K562 (cell line): ENCODE measurements at regions not wholly inside any gene's neighbourhood (a gene's known extent, or its start where the extent isn't known, plus 50 kb on each side); places are given as distances from the start of the nearest gene placed in this dataset.

Experiments used
- ATAC-seq: fragments of 200-7000 bp; cut with Tn5 transposase; 3 replicates; pipeline ENCODE4 v1.9.1; 2020; ENCODE audit warnings: moderate library complexity
- BruUV-seq: library from RNA; stranded (reverse); fragments of 400-500 nt; replicated peaks from 2 replicates; lab custom pipeline; 2021; lab: Mats Ljungman, UMichigan
- CTCF ChIA-PET: fragments of 300-600 bp; formaldehyde crosslinking; extraction: SDS; loops from one replicate; lab custom pipeline; 2021; ENCODE audit warnings: low intra/inter-chr PET ratio; lab: Yijun Ruan, JAX
- POLR2A ChIA-PET: fragments of 300-600, 350-650 bp; sonication (Branson Sonifier 250); formaldehyde crosslinking; extraction: SDS; loops from one replicate; lab custom pipeline; 2021; ENCODE audit warnings: antibody characterized with exemption, inconsistent platforms; lab: Yijun Ruan, JAX
- DNase-seq, 4 experiments: peaks; one replicate each; pipeline versions ENCODE4 v3.0.0 to v3.0.0-alpha.2; 2011 to 2018; ENCODE audit warnings: low spot score in 3 of 4, mixed read lengths in 3 of 4; ENCODE audit errors: extremely low read depth in 1 of 4
- FAIRE-seq: peaks from 2 replicates; lab custom pipeline; 2011; peaks lifted over from hg19 to GRCh38; lab: Jason Lieb, UNC
- H2AFZ ChIP-seq: 2 replicates; pipeline ENCODE4 v1.6.0; 2011; ENCODE audit warnings: low read depth, low read length, control low read depth, inconsistent platforms
- H3K27ac ChIP-seq: fragments of 200-600 bp; 3 replicates; pipeline ENCODE4 v1.8.0; 2011; ENCODE audit warnings: low read depth, mild to moderate bottlenecking, control low read depth, inconsistent platforms, low read length, moderate library complexity, mixed read lengths; ENCODE audit errors: extremely low read depth
- H3K27me3 ChIP-seq, 2 experiments: fragments of 300-600 bp in 1 of 2; 2 replicates in 1 of 2; 3 replicates in 1 of 2; pipeline versions ENCODE4 v1.6.0 to v1.8.0; 2011; ENCODE audit warnings: inconsistent platforms in 2 of 2, low read length in 2 of 2, mild to moderate bottlenecking in 1 of 2, mixed read lengths in 1 of 2, moderate library complexity in 1 of 2; ENCODE audit not compliant: control insufficient read depth in 2 of 2, insufficient read depth in 2 of 2
- H3K36me3 ChIP-seq: fragments of 300-600 bp; 3 replicates; pipeline ENCODE4 v1.8.0; 2011; ENCODE audit warnings: mild to moderate bottlenecking, low read length, inconsistent platforms; ENCODE audit not compliant: control insufficient read depth, insufficient read depth
- H3K4me1 ChIP-seq, 2 experiments: fragments of 200-600 bp in 1 of 2; replicated peaks in 1 of 2; 2 replicates in 1 of 2; 3 replicates in 1 of 2; pipeline versions ENCODE4 v1.5.1 to v1.8.0; 2011; ENCODE audit warnings: inconsistent platforms in 2 of 2, low read length in 2 of 2, mild to moderate bottlenecking in 1 of 2, mixed read lengths in 1 of 2, moderate library complexity in 1 of 2; ENCODE audit not compliant: control insufficient read depth in 2 of 2, insufficient read depth in 2 of 2
- H3K4me2 ChIP-seq: 2 replicates; pipeline ENCODE4 v1.6.1; 2011; ENCODE audit warnings: low read length, control low read depth, inconsistent platforms, mixed read lengths; ENCODE audit not compliant: insufficient read depth
- H3K4me3 ChIP-seq: fragments of 200-600 bp; sonication (generic), shearing (Covaris generic); 2 replicates; pipeline ENCODE4 v1.5.1; 2016; ENCODE audit warnings: control low read depth, inconsistent platforms
- H3K79me2 ChIP-seq: fragments of 200-600 bp; 3 replicates; pipeline ENCODE4 v1.8.0; 2011; ENCODE audit warnings: low read length, inconsistent platforms; ENCODE audit not compliant: control insufficient read depth, insufficient read depth
- H3K9ac ChIP-seq, 2 experiments: 2 replicates each; pipeline versions ENCODE4 v1.6.0 to v1.6.1; 2011; ENCODE audit warnings: low read depth in 2 of 2, low read length in 2 of 2, control low read depth in 1 of 2, inconsistent platforms in 1 of 2, mild to moderate bottlenecking in 1 of 2, mixed read lengths in 1 of 2; ENCODE audit not compliant: insufficient read depth in 1 of 2
- H3K9me1 ChIP-seq: one replicate; pipeline ENCODE4 v1.6.0; 2011; ENCODE audit warnings: inconsistent platforms, mild to moderate bottlenecking, low read length, moderate library complexity; ENCODE audit not compliant: control insufficient read depth, insufficient read depth
- H3K9me3 ChIP-seq: replicated peaks from 2 replicates; pipeline ENCODE4 v1.5.1; 2011; ENCODE audit warnings: low read depth, low read length, inconsistent platforms; ENCODE audit not compliant: control insufficient read depth, insufficient read depth
- H4K20me1 ChIP-seq: replicated peaks from 2 replicates; pipeline ENCODE4 v1.6.1; 2011; ENCODE audit warnings: low read length, inconsistent platforms, mixed read lengths; ENCODE audit not compliant: control insufficient read depth, insufficient read depth
- CBX1 ChIP-seq: sonication (generic); IDR thresholded peaks from 2 replicates; pipeline ENCODE4 v1.6.1; 2016; ENCODE audit warnings: antibody characterized with exemption, low read depth, mild to moderate bottlenecking
- CREB1 ChIP-seq, 2 experiments: sonication (generic) in 1 of 2; formaldehyde crosslinking in 1 of 2; IDR thresholded peaks; 2 replicates each; pipeline versions ENCODE4 v1.6.1 to v1.8.0; 2012 to 2022; ENCODE audit warnings: inconsistent platforms in 1 of 2, mild to moderate bottlenecking in 1 of 2, missing genetic modification reagents in 1 of 2, moderate library complexity in 1 of 2
- GMEB1 ChIP-seq: fragments of 250-450 bp; sonication (Bioruptor Pico); IDR thresholded peaks from 2 replicates; pipeline ENCODE4 v1.4.0; 2020; ENCODE audit warnings: mild to moderate bottlenecking
- KLF6 ChIP-seq: fragments of 250-450 bp; sonication (Bioruptor Pico); IDR thresholded peaks from 2 replicates; pipeline ENCODE4 v1.4.0; 2020; ENCODE audit warnings: mild to moderate bottlenecking, moderate library complexity, borderline replicate concordance
- NFIX ChIP-seq: fragments of 250-450 bp; sonication (Bioruptor Pico); IDR thresholded peaks from 2 replicates; pipeline ENCODE4 v1.4.0; 2020; ENCODE audit warnings: low read depth, mild to moderate bottlenecking, moderate library complexity
- POLR2A ChIP-seq: fragments of 450-650 bp; conservative IDR thresholded peaks from 2 replicates; pipeline ENCODE4 v1.6.1; 2016
- PTBP1 ChIP-seq: fragments of 200-400 bp; formaldehyde crosslinking; IDR thresholded peaks from 2 replicates; pipeline ENCODE4 v1.6.1; 2017; ENCODE audit warnings: low read depth, low read length
- THRAP3 ChIP-seq: fragments of 450-650 bp; IDR thresholded peaks from 2 replicates; pipeline ENCODE4 v1.6.1; 2016; ENCODE audit warnings: mild to moderate bottlenecking, inconsistent platforms, borderline replicate concordance
- ZKSCAN3 ChIP-seq: fragments of 250-450 bp; sonication (Bioruptor Pico); IDR thresholded peaks from 2 replicates; pipeline ENCODE4 v1.4.0; 2020
- ZNF12 ChIP-seq: sonication (generic); formaldehyde crosslinking; IDR thresholded peaks from 2 replicates; pipeline ENCODE4 v1.4.0; 2020; ENCODE audit warnings: mild to moderate bottlenecking, missing genetic modification reagents
- ZNF24 ChIP-seq: fragments of 450-650 bp; IDR thresholded peaks from 2 replicates; pipeline ENCODE4 v1.6.1; 2016
- ZNF507 ChIP-seq: conservative IDR thresholded peaks from 2 replicates; pipeline ENCODE4 v1.6.1; 2017; ENCODE audit warnings: missing genetic modification characterization, missing compliant biosample characterization
- WGBS: fragments of 100-300 bp; shearing (Covaris generic); methylation state at CpG from one replicate; pipeline ENCODE4 v1.1.6; 2016; ENCODE audit warnings: low coverage, mixed read lengths; ENCODE audit not compliant: insufficient coverage; ENCODE audit errors: missing lambda C conversion rate; 5-methylcytosine and 5-hydroxymethylcytosine counted together
- in situ Hi-C: fragments of 300-500 bp; cut with MboI; formaldehyde crosslinking; loops from 4 replicates; pipeline ENCODE4 v1.15.0; 2018; ENCODE audit warnings: inconsistent platforms, mixed read lengths
- intact Hi-C: fragments of 100-400 bp; cut with micrococcal nuclease; formaldehyde crosslinking; loops from 2 replicates; pipeline ENCODE4 v1.14.2; 2022
- TF ChIP-seq, protein P1 (sequence below), 2 experiments: fragments of 450-650 bp in 1 of 2; sonication (generic) in 1 of 2; formaldehyde crosslinking in 1 of 2; IDR thresholded peaks in 1 of 2; conservative IDR thresholded peaks in 1 of 2; 2 replicates each; pipeline versions ENCODE4 v1.6.1 to v1.8.1; 2016 to 2023; ENCODE audit warnings: mild to moderate bottlenecking in 2 of 2, moderate library complexity in 2 of 2, inconsistent platforms in 1 of 2, missing genetic modification reagents in 1 of 2
- TF ChIP-seq, protein P2 (sequence below): fragments of 450-650 bp; IDR thresholded peaks from 2 replicates; pipeline ENCODE4 v1.6.1; 2018; ENCODE audit not compliant: partially characterized antibody

- TF ChIP-seq, protein P1, sequence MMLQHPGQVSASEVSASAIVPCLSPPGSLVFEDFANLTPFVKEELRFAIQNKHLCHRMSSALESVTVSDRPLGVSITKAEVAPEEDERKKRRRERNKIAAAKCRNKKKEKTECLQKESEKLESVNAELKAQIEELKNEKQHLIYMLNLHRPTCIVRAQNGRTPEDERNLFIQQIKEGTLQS (IDR thresholded peaks at IDR 0.05), result no peak
- TF ChIP-seq, protein P1 (CRISPR knock-in tag; conservative IDR thresholded peaks at IDR 0.05), result no peak
- TF ChIP-seq GMEB1 (CRISPR knock-in tag) (no peak), KLF6 (no peak), PTBP1 (no peak)
These were observed 551.8 kb downstream of the NXPH1 start (continued) for GRCh38 chr7:8985255-8985654.

DNA sequence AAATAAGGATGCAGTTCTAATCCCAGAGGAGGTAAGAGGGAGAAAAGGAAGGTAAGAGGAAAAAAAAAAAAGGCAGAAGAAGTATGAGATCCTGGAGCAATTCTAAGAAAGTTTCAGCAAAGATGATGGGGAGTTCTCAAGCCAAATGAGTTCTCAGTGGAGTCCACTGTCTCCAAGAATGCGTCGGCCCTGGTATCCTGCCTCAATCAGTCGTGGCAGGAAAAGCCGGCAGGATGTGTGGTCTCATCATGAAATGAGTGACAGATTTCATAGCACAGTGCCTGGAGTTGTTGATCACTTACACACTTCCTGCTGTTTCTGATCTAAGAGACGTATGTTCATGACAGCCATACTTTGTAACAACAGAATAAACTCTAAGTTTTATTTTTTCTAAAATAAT, 554.9 kb downstream of the NXPH1 start:
- ChIA-PET POLR2A (no interaction called here), CTCF (no interaction called here)
- Histone ChIP-seq H3K79me2 (no peaks in the 10 kb centered on the region), H3K9me3 (no peaks in the 10 kb centered on the region), H3K36me3 (no peaks in the 10 kb centered on the region), H4K20me1 (no peaks in the 10 kb centered on the region), H3K4me1 (no peaks in the 10 kb centered on the region), H2AFZ (no peak overlapping the region), H3K4me3 (no peak overlapping the region), H3K27me3 (no peaks in the 10 kb centered on the region), H3K9me1 (no peaks in the 10 kb centered on the region), H3K9ac (no peak overlapping the region), H3K27ac (no peak overlapping the region), H3K4me2 (no peak overlapping the region)
- in situ Hi-C loops, result no loop called here
- intact Hi-C loops, result no loop called here
- ATAC-seq, result no peak
- FAIRE-seq, result no peak
- no peak for DNase-seq
- no TSS peak for BruUV-seq
- TF ChIP-seq ZKSCAN3 (CRISPR knock-in tag) (no peak), NFIX (CRISPR knock-in tag) (no peak), ZNF24 (no peak), ZNF507 (tag) (no peak), CREB1 (IDR thresholded peaks at IDR 0.05) (no peak), CREB1 (CRISPR knock-in tag; IDR thresholded peaks at IDR 0.05) (no peak), POLR2A (no peak), ZNF12 (CRISPR knock-in tag) (no peak), CBX1 (no peak), THRAP3 (no peak)
- TF ChIP-seq, protein P2, sequence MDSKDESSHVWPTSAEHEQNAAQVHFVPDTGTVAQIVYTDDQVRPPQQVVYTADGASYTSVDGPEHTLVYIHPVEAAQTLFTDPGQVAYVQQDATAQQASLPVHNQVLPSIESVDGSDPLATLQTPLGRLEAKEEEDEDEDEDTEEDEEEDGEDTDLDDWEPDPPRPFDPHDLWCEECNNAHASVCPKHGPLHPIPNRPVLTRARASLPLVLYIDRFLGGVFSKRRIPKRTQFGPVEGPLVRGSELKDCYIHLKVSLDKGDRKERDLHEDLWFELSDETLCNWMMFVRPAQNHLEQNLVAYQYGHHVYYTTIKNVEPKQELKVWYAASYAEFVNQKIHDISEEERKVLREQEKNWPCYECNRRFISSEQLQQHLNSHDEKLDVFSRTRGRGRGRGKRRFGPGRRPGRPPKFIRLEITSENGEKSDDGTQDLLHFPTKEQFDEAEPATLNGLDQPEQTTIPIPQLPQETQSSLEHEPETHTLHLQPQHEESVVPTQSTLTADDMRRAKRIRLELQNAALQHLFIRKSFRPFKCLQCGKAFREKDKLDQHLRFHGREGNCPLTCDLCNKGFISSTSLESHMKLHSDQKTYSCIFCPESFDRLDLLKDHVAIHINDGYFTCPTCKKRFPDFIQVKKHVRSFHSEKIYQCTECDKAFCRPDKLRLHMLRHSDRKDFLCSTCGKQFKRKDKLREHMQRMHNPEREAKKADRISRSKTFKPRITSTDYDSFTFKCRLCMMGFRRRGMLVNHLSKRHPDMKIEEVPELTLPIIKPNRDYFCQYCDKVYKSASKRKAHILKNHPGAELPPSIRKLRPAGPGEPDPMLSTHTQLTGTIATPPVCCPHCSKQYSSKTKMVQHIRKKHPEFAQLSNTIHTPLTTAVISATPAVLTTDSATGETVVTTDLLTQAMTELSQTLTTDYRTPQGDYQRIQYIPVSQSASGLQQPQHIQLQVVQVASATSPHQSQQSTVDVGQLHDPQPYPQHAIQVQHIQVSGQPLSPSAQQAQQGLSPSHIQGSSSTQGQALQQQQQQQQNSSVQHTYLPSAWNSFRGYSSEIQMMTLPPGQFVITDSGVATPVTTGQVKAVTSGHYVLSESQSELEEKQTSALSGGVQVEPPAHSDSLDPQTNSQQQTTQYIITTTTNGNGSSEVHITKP, result no peak
- WGBS, result 3% methylated on average over 5 of the region's 5 CpGs
